Keratinocyte (primary cell): ENCODE measurements at regions not wholly inside any gene's neighbourhood (a gene's known extent, or its start where the extent isn't known, plus 50 kb on each side); places are given as distances from the start of the nearest gene placed in this dataset.

Source experiments
- DNase-seq: peaks from one replicate; pipeline ENCODE4 v3.0.0-alpha.2; 2011; ENCODE audit warnings: low read depth, missing footprints, low spot score
- FAIRE-seq: peaks from 2 replicates; lab custom pipeline; 2011; peaks lifted over from hg19 to GRCh38; lab: Jason Lieb, UNC
- H2AFZ ChIP-seq: 2 replicates; pipeline ENCODE4 v1.6.0; 2012; ENCODE audit warnings: low read length, control low read depth, inconsistent platforms; ENCODE audit not compliant: control insufficient read depth
- H3K27ac ChIP-seq: 2 replicates; pipeline ENCODE4 v1.5.1; 2011; ENCODE audit warnings: low read length; ENCODE audit not compliant: control insufficient read depth, insufficient read depth
- H3K27me3 ChIP-seq: 3 replicates; pipeline ENCODE4 v1.6.0; 2011; ENCODE audit warnings: low read length; ENCODE audit not compliant: control insufficient read depth, insufficient read depth; ENCODE audit errors: extremely low read depth
- H3K36me3 ChIP-seq, 2 experiments: 2 replicates in 1 of 2; 3 replicates in 1 of 2; pipeline ENCODE4 v1.5.1; 2011; ENCODE audit warnings: low read length in 2 of 2, mild to moderate bottlenecking in 1 of 2; ENCODE audit not compliant: control insufficient read depth in 2 of 2, insufficient read depth in 2 of 2; ENCODE audit errors: extremely low read depth in 1 of 2
- H3K4me1 ChIP-seq: 3 replicates; pipeline ENCODE4 v1.5.1; 2011; ENCODE audit warnings: low read length; ENCODE audit not compliant: control insufficient read depth, insufficient read depth; ENCODE audit errors: extremely low read depth
- H3K4me2 ChIP-seq: 3 replicates; pipeline ENCODE4 v1.6.0; 2011; ENCODE audit warnings: low read depth, low read length; ENCODE audit not compliant: control insufficient read depth, insufficient read depth; ENCODE audit errors: extremely low read depth
- H3K4me3 ChIP-seq, 3 experiments: fragments of 200-600 bp in 1 of 3; sonication (generic) in 1 of 3; 2 replicates in 2 of 3; 3 replicates in 1 of 3; pipeline ENCODE4 v1.5.1; 2011 to 2016; ENCODE audit warnings: low read length in 3 of 3, mild to moderate bottlenecking in 3 of 3, control low read depth in 2 of 3, inconsistent platforms in 1 of 3, low read depth in 1 of 3, mixed read lengths in 1 of 3, mixed run types in 1 of 3, moderate library complexity in 1 of 3; ENCODE audit not compliant: control insufficient read depth in 2 of 3, insufficient read depth in 2 of 3; ENCODE audit errors: extremely low read depth in 1 of 3
- H3K79me2 ChIP-seq: 2 replicates; pipeline ENCODE4 v1.6.0; 2012; ENCODE audit warnings: low read length; ENCODE audit not compliant: control insufficient read depth, insufficient read depth
- H3K9ac ChIP-seq: 3 replicates; pipeline ENCODE4 v1.6.0; 2011; ENCODE audit warnings: low read length; ENCODE audit not compliant: control insufficient read depth, insufficient read depth; ENCODE audit errors: extremely low read depth
- H3K9me1 ChIP-seq: 3 replicates; pipeline ENCODE4 v1.6.0; 2011; ENCODE audit warnings: low read length; ENCODE audit not compliant: control insufficient read depth, insufficient read depth; ENCODE audit errors: extremely low read depth
- H3K9me3 ChIP-seq: 2 replicates; pipeline ENCODE4 v1.5.1; 2012; ENCODE audit warnings: low read depth, low read length; ENCODE audit not compliant: control insufficient read depth
- H4K20me1 ChIP-seq: 3 replicates; pipeline ENCODE4 v1.6.0; 2011; ENCODE audit warnings: low read length; ENCODE audit not compliant: control insufficient read depth, insufficient read depth; ENCODE audit errors: extremely low read depth
- CTCF ChIP-seq, 3 experiments: IDR thresholded peaks in 1 of 3; conservative IDR thresholded peaks in 1 of 3; optimal IDR thresholded peaks in 1 of 3; 2 replicates in 2 of 3; 3 replicates in 1 of 3; pipeline versions ENCODE3 to v1.5.1; 2011; ENCODE audit warnings: low read length in 3 of 3, mild to moderate bottlenecking in 3 of 3, moderate library complexity in 2 of 3, control low read depth in 1 of 3, inconsistent platforms in 1 of 3; ENCODE audit not compliant: insufficient read depth in 2 of 3; ENCODE audit errors: extremely low read depth in 1 of 3
- EZH2 ChIP-seq: IDR thresholded peaks from one replicate; pipeline ENCODE4 v1.6.1; 2012; ENCODE audit warnings: inconsistent platforms, mild to moderate bottlenecking, low read length, moderate library complexity
- dilution Hi-C: fragments of 300-500 bp; cut with MboI; formaldehyde crosslinking; loops from one replicate; pipeline ENCODE4 v1.7.0; 2020; ENCODE audit warnings: low sequenced_read_pairs; ENCODE audit not compliant: extremely low pct_ligation_motif_present

GRCh38 chr20:48340883-48341281, 486.9 kb downstream of the PREX1 start:
- H3K9me1 ChIP-seq, result no peaks in the 10 kb centered on the region
- H3K4me2 ChIP-seq, result no peak overlapping the region
- H3K9me3 ChIP-seq, result no peaks in the 10 kb centered on the region
- no peaks in the 10 kb centered on the region for H3K79me2 ChIP-seq
- DNase-seq (no peak), FAIRE-seq (no peak)
- H3K4me1 ChIP-seq, result no peaks in the 10 kb centered on the region
- dilution Hi-C loops, result no loop called here
- no peaks in the 10 kb centered on the region for H4K20me1 ChIP-seq
- no peak overlapping the region for H3K4me3 ChIP-seq
- no peak for TF ChIP-seq CTCF (optimal IDR thresholded peaks at IDR 0.05 in 1 of 3, IDR thresholded peaks at IDR 0.05 in 1 of 3, conservative IDR thresholded peaks at IDR 0.05 in 1 of 3; ENCODE audit: extremely low read depth in 1 of 3, insufficient read depth in 2 of 3, low read length in 3 of 3)
- TF ChIP-seq EZH2, result no peak
- no peak overlapping the region for H3K27ac ChIP-seq
- H3K9ac ChIP-seq, result no peak overlapping the region
- H3K27me3 ChIP-seq, result peaks cover 12% of the 10 kb centered on the region
- no peak overlapping the region for H2AFZ ChIP-seq
- H3K36me3 ChIP-seq, result no peaks in the 10 kb centered on the region

- H3K9me1 ChIP-seq, result no peaks in the 10 kb centered on the region
- no peaks in the 10 kb centered on the region for H3K4me1 ChIP-seq
- no peaks in the 10 kb centered on the region for H3K9me3 ChIP-seq
- no peak for FAIRE-seq
- no peaks in the 10 kb centered on the region for H4K20me1 ChIP-seq
- no peak overlapping the region for H3K4me2 ChIP-seq
- no peak overlapping the region for H3K9ac ChIP-seq
- H3K4me3 ChIP-seq, result no peak overlapping the region
- no peak overlapping the region for H3K27ac ChIP-seq
- dilution Hi-C loops, result no loop called here
- TF ChIP-seq CTCF (optimal IDR thresholded peaks at IDR 0.05 in 1 of 3, IDR thresholded peaks at IDR 0.05 in 1 of 3, conservative IDR thresholded peaks at IDR 0.05 in 1 of 3; ENCODE audit: extremely low read depth in 1 of 3, insufficient read depth in 2 of 3, low read length in 3 of 3) (no peak), EZH2 (no peak)
- no peaks in the 10 kb centered on the region for H3K79me2 ChIP-seq
- no peaks in the 10 kb centered on the region for H3K36me3 ChIP-seq
- DNase-seq, result no peak
- H3K27me3 ChIP-seq, result peaks cover 16% of the 10 kb centered on the region
- H2AFZ ChIP-seq, result no peak overlapping the region
Measured at GRCh38 chr20:48339986-48340882, 487.6 kb downstream of the PREX1 start.
